Activated CD4-positive, alpha-beta T cell treated with anti-CD3 and anti-CD28 coated beads, Interleukin-2, amount 50 U/mL, for 48 hours (primary cell): ENCODE measurements at regions not wholly inside any gene's neighbourhood (a gene's known extent, or its start where the extent isn't known, plus 50 kb on each side); places are given as distances from the start of the nearest gene placed in this dataset.

Experiments used
- DNase-seq, 2 experiments: peaks; one replicate each; pipeline ENCODE4 v3.0.0-alpha.2; 2020

DNA sequence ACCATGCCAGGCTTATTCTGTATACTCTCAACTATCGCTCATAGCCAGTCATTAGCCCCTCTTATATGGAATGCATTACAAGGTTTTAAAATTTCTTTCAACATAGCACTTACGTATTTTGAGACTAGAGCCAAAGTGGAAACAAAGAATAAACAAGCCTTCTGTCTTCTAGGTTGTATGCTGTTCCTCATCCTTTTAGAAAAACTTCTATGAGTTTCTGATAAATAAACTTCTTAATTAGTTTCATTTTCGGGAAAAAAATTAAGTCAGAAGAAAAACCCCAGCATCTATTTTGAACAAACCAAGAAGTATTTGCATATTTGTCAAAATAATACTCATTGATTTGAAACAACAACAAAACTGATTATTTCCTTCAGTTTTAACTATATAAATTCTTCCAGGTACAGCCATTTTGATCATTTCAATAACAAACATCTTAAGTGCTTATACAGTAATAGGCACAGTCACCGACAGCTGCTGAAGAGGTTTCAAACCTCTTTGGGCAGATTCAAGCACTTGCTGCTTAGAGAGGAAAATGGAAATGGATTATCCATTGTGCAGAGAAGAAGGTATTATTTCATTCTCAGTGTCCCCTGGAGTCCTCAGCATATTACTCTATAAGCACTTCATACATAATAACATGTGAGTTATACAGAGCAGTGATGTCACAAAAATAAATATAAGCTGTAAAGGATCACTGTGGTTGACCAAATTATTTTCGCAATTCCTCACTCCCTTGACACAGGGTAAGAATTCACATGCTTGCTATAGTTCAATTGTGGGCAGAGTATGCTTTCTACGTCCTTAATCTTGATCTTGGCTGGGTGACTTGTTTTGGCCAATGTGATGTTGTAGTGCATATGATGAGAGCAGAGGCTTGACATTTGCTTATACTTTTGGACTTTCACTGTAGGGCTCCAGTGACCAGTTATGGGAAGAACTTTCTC, 833.8 kb downstream of the TRIB2 start:
- no peak for DNase-seq

GRCh38 chr2:13558368-13558767, 841.6 kb downstream of the TRIB2 start:
- DNase-seq: no peak

DNA sequence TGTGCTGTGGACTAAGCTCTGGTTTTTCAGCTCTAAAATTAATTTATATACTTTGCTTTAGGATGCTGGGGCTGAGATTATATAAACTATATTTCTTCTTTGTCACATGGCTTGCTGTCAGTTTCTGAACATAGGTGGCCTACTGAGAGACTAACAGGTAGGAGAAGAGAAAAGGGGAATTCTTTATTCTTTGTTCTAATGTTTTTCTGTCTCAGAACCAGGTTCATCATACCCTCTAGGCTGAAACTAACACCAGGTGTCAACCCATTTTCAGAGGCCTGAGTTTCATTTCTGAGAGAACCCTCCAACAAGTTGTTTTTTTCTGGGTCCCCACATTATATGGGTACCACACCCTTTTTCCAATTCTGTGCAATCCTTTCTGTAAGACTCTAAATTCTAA, 843.6 kb downstream of the TRIB2 start:
- DNase-seq: no peak

GRCh38 chr2:13572466-13572865, 855.7 kb downstream of the TRIB2 start:
- no peak for DNase-seq

DNA sequence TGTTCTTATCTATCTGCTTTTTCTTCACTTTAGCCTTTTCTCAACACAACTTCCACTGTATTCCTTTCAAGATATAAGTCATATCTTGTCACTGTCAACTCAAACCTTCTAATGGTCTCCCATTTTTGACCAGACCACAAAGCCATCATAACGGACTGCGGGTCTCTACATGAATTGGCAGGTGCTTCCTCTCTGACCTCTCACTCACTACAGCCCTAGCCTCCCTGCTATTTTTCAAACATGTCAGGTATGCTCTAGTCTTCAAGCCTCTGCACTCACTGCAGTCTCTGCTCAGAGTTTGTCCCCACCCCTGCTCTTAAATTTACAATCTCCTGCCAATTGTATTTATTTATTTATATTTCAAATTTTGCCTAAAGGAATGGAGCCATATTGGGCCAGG, 858.1 kb downstream of the TRIB2 start:
- DNase-seq: no peak

GRCh38 chr2:13576406-13577036, 859.8 kb downstream of the TRIB2 start:
- DNase-seq: no peak

GRCh38 chr2:13578547-13578946, 861.8 kb downstream of the TRIB2 start:
- no peak for DNase-seq

DNA sequence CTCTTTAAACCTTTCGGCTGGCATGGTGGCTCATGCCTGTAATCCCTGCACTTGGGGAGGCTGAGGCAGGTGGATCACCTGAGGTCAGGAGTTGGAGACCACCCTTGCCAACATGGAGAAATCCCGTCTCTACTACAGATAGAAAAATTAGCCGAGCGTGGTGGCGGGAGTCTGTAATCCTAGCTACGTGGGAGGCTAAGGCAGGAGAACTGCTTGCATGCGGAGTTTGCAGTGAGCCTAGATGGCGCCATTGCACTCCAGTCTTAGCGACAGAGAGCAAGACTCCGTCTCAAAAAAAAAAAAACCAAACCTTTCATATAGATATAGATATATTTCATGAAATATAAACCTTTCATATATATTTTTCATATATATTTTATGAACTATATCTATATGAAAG, 864.7 kb downstream of the TRIB2 start:
- no peak for DNase-seq

DNA sequence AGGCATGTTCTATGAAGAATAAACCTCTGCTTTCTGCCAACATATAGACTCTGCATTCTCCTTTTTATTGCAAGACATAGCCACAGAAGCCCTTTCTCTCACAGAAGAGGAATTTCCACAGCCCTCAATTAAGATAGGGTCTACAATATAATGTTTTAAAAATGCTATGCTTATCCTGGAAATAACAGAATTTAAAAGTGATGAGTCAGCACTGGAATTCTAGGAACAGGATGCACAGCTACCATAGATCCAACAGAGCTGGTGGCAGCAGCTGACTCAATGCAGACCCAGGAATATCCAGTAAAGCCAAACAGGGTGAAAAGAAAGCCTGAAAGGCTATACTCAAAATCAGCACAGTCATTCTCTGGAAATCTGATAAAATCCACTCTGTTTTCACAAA, 866.9 kb downstream of the TRIB2 start:
- DNase-seq: no peak

DNA sequence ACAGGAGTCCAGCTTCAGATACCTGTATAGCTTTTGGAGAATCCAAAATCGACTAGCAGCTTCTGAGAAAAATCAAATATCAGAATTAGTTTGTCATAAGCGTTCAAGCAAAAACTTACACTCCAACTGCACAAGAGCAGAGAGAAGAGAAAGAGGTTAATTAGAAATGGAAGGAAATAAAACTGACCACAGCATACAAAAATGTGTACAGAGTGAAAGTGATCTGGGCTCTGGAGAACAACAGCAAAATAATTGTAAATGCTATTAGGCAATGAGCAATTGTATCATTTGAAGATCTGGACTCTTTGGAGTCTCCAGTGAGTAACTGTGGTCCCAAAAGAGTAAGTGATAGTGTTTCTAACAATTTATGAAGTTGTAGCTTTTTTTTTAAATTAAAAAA, 867.3 kb downstream of the TRIB2 start:
- DNase-seq: no peak

DNA sequence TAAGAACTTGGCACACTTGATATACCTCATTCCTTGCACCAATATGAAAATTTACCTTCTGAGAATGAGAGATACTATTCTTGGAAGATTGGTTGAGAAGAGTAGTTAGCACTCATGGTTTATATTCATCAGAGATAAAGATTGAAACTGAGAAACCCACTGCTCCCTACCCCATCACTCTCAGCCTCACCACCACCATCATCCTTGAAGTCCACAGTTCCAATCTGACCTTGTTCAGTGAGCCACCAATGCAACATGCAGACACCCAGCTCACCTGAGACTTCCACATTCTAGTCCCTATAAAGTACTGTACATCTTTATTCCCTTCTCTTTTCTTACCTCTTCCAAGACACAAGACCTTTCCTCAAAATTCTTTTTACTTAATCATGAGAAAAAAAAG, 869.0 kb downstream of the TRIB2 start:
- no peak for DNase-seq

GRCh38 chr2:13596233-13596632, 879.5 kb downstream of the TRIB2 start:
- DNase-seq: no peak

- no peak for DNase-seq
Observed at GRCh38 chr2:13597176-13597575, 880.4 kb downstream of the TRIB2 start.

DNA sequence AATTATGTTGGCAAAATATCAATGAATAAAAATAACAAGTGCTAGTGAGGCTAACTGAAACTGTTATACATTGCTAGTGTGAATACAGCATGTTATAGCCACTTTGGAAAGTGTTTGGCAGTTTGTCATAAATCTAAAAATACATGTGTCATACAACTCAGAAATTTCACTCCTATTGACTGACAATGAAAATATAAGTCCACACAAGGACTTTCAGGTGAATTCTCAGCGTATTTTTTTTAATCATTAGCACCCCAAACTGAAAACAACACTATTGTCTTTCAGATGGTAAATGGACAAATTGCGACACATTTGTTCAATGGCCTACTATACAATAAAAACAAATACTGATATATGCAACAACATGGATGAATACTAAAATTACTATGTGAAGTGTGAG, 884.8 kb downstream of the TRIB2 start:
- DNase-seq: no peak

DNA sequence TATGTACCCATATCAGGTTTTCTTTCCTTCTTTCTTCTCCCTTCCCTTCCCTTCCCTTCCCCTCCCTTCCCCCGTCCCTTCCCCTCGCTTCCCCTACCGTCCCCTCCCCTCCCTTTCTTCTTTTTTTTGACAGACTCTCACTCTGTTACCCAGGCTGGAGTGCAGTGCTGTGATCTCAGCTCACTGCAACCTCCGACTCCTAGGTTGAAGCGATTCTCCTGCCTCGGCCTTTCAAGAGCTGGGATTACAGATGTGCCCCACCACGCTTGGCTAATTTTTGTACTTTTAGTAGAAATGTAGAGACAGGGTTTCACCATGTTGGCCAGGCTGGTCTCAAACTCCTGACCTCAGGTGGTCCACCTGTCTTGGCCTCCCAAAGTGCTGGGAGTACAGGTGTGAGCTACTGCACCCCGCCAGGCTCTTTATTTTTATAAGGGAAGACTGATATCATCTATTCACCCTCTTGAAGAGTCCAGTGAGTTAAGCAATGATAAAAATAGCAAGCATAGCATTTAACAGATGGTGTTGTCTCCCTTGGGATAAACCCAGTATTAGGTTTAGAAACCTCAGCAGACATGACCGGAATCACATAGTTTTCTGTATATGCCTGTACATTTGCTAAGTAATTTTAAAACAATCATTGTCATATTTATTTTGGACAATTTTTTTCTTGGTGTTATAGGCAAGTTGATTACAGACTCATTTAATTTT, 888.4 kb downstream of the TRIB2 start:
- DNase-seq: no peak

DNA sequence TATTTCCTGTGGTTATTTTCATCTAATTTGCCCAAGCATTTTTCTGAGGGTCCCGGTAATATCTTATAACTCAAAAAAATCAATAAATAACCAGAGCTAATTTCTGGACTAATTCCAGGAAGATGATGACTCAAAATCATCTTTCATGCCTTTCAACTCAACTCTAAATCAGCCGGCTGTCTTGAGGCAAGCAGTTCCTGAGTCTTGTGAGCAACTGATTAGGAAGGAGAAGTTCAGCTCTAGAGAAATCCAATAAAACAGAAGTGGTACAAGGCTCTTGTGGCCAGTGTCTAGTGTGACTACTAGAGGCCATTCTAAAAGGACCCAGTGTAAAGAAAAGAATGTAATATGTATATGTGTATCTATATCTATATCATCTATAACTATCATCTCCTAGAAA, 890.4 kb downstream of the TRIB2 start:
- no peak for DNase-seq

DNA sequence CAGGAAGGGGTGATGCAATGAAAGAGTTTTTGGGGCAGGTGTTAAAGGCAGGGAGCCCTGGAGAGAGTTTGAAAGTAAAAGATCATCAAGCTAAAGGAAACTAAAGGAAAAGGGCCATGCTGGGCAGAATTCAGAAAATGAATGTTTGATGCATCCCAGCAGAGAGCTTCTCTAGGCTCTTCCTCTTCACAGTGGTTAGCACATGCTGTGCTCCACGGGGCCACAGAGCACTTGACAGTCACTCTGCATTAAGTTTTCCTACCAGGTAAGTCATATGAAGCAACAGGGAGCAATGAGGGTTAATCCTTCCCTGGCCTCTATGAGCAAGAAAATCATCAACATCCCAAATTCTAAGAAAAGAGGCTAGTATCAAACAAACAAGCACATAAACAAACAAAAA, 895.2 kb downstream of the TRIB2 start:
- no peak for DNase-seq

- DNase-seq: no peak
Observed at GRCh38 chr2:13616059-13616458, 899.3 kb downstream of the TRIB2 start.

- no peak for DNase-seq
Observed at GRCh38 chr2:13616616-13617015, 899.9 kb downstream of the TRIB2 start.

- DNase-seq: no peak
Observed at GRCh38 chr2:13628122-13628521, 911.4 kb downstream of the TRIB2 start.

DNA sequence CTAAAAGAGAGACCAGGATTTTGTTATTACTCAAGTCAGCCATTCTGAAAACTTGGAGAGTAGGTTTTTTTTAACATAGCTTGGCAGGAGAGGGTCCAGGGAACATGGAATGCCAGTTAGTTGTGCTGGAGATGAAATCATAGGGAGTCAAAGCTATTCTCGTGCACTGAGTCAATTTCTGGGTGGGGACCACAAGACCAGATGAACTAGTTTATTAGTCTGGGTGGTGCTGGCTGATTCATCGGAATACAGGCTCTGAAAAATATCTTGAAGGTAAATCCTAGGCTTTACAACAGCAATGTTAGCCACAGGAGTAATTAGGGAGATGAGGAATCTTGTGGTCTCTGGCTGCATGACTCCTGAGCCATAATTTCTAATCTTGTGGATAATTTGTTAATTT, 921.4 kb downstream of the TRIB2 start:
- DNase-seq: no peak

GRCh38 chr2:13649918-13650317, 933.2 kb downstream of the TRIB2 start:
- DNase-seq: no peak

DNA sequence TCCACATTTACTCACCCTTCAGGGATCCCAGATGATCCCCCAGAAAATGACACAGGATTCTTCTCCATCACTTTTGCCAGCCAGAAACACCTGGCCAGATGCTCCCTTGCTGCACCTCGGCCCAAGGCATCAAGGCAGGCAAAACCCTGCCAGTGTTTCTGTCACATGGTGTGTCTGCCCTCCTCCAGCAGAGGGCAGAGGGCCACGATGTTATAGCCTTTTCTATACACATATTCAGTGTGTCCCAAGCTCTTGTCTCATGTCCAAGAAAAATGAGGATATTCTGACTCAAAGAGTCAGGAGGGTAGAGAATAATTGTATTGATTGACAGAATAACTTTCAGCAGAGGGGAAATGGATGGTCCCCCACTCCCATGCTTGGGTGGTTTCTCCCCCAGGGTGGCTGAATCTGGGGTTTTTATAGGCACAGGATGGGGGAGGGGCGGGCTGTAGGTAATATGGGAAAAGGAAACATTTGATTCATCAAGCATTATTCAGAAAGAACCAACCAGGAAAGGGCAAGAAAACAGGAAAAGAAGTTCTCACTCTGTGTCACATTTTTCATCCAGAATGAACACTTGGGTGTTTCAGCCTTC, 933.9 kb downstream of the TRIB2 start:
- no peak for DNase-seq
